ENCODE measurements at regions not wholly inside any gene's neighbourhood (a gene's known extent, or its start where the extent isn't known, plus 50 kb on each side); places are given as distances from the start of the nearest gene placed in this dataset.

- no peak overlapping the region for H3K4ac ChIP-seq (replicated peaks; ENCODE audit: insufficient read length, low read depth, low read length)
- no peaks in the 10 kb centered on the region for H3K36me3 ChIP-seq (ENCODE audit: control insufficient read depth in 2 of 4, insufficient read depth in 4 of 4, low read length in 3 of 4)
- H2BK15ac ChIP-seq (ENCODE audit: low read length), result no peak overlapping the region
- 75% methylated on average over 17 of the region's 17 CpGs; no CpG with 5 or more reads in 1 of the 2 experiments for WGBS, 2 experiments (ENCODE audit: extremely low coverage in 1 of 2, insufficient coverage in 1 of 2, insufficient read length in 1 of 2, insufficient replicate concordance in 2 of 2, low coverage in 1 of 2, low lambda C conversion rate in 2 of 2, missing lambda C conversion rate in 1 of 2)
- H3K18ac ChIP-seq (ENCODE audit: extremely low read depth, low read length), result no peak overlapping the region
- no peak overlapping the region for H2AFZ ChIP-seq (ENCODE audit: low read length)
- no peaks in the 10 kb centered on the region for H3K79me2 ChIP-seq (ENCODE audit: control insufficient read depth in 1 of 2, insufficient read depth in 2 of 2, low read length in 2 of 2)
- H3K4me3 ChIP-seq (ENCODE audit: extremely low read depth in 1 of 4, insufficient read depth in 2 of 4, low read depth in 3 of 4, low read length in 4 of 4), result no peak overlapping the region
- no peaks in the 10 kb centered on the region for H3K79me1 ChIP-seq (ENCODE audit: low read depth, low read length)
- H4K5ac ChIP-seq (ENCODE audit: insufficient read length, low read depth, low read length), result no peak overlapping the region
- no peak overlapping the region for H2BK12ac ChIP-seq (ENCODE audit: low read depth, low read length)
- H4K8ac ChIP-seq (ENCODE audit: extremely low read depth, insufficient read depth, low read length), result no peak overlapping the region
- FAIRE-seq (no peak), DNase-seq (ENCODE audit: low read depth in 1 of 2, low spot score in 2 of 2) (no peak)
- no peak overlapping the region for H3K4me2 ChIP-seq (ENCODE audit: insufficient read depth in 1 of 2, low read depth in 2 of 2, low read length in 2 of 2)
- no peaks in the 10 kb centered on the region for H4K20me1 ChIP-seq (replicated peaks in 1 of 2; ENCODE audit: control insufficient read depth in 1 of 2, insufficient read depth in 2 of 2, low read length in 2 of 2)
- ChIA-PET POLR2A (ENCODE audit: partially characterized antibody) (no interaction called here), CTCF (ENCODE audit: partially characterized antibody) (no interaction called here)
- H3K23me2 ChIP-seq (ENCODE audit: low read depth, low read length), result no peaks in the 10 kb centered on the region
- no peak overlapping the region for H3K14ac ChIP-seq (ENCODE audit: insufficient read length)
- no peak overlapping the region for H3K56ac ChIP-seq (replicated peaks; ENCODE audit: insufficient read length, low read depth, low read length)
- H3K27me3 ChIP-seq (replicated peaks in 1 of 4; ENCODE audit: control insufficient read depth in 3 of 4, extremely low read depth in 1 of 4, insufficient read depth in 3 of 4, low read length in 3 of 4), result no peaks in the 10 kb centered on the region
- H3K9me3 ChIP-seq (ENCODE audit: insufficient read depth in 2 of 2, low read depth in 1 of 2, low read length in 1 of 2), result peaks cover 57 to 72% of the 10 kb centered on the region in 2 experiments
- H3K27ac ChIP-seq (ENCODE audit: low read depth, low read length), result no peak overlapping the region
- no peak overlapping the region for H3K23ac ChIP-seq (ENCODE audit: insufficient read length)
- no peak overlapping the region for H2AK5ac ChIP-seq (ENCODE audit: low read depth, low read length)
- H3K9ac ChIP-seq (replicated peaks in 1 of 4; ENCODE audit: extremely low read depth in 1 of 4, low read depth in 3 of 4, low read length in 3 of 4), result no peak overlapping the region
- no peak overlapping the region for H2BK5ac ChIP-seq (ENCODE audit: low read depth, low read length)
- no peaks in the 10 kb centered on the region for H3K4me1 ChIP-seq (replicated peaks in 1 of 4; ENCODE audit: control insufficient read depth in 3 of 4, insufficient read depth in 4 of 4, low read length in 3 of 4)
- no peak overlapping the region for H4K91ac ChIP-seq (replicated peaks; ENCODE audit: insufficient read length, low read length)
- no peak overlapping the region for H2BK120ac ChIP-seq (replicated peaks; ENCODE audit: low read depth, low read length)
- no peak overlapping the region for H2BK20ac ChIP-seq (ENCODE audit: low read length)
- TF ChIP-seq KDM5A (IDR thresholded peaks at IDR 0.05; ENCODE audit: low read length) (no peak), SRF (IDR thresholded peaks at IDR 0.05; ENCODE audit: low read depth, low read length) (no peak), RFX5 (IDR thresholded peaks at IDR 0.05; ENCODE audit: borderline replicate concordance, low read depth, low read length) (no peak), SP4 (IDR thresholded peaks at IDR 0.05; ENCODE audit: low read length) (no peak), HDAC2 (IDR thresholded peaks at IDR 0.05; ENCODE audit: borderline replicate concordance in 1 of 2, low read depth in 2 of 2, low read length in 2 of 2) (no peak), CHD1 (IDR thresholded peaks at IDR 0.05; ENCODE audit: low read depth, low read length) (no peak), KDM4A (IDR thresholded peaks at IDR 0.05; ENCODE audit: low read depth, low read length, severe bottlenecking) (no peak)
Measured at GRCh38 chr19:56919308-56919995, 78.9 kb upstream of the PEG3 start.
